PC-9 (cell line): ENCODE measurements at regions not wholly inside any gene's neighbourhood (a gene's known extent, or its start where the extent isn't known, plus 50 kb on each side); places are given as distances from the start of the nearest gene placed in this dataset.

ENCODE experiments used
- CTCF ChIP-seq: fragments of 200-600 bp; sonication (generic); conservative IDR thresholded peaks from 2 replicates; pipeline ENCODE4 v1.6.1; 2017; ENCODE audit warnings: mixed run types, antibody characterized with exemption, mild to moderate bottlenecking, moderate library complexity
- EZH2 ChIP-seq: fragments of 200-600 bp; sonication (generic); IDR thresholded peaks from 2 replicates; pipeline ENCODE4 v1.8.0; 2017; ENCODE audit warnings: antibody characterized with exemption, low read depth

GRCh38 chr12:114794049-114794558, 110.1 kb upstream of the TBX3 start:
- TF ChIP-seq CTCF (no peak), EZH2 (no peak)
